ENCODE measurements at regions not wholly inside any gene's neighbourhood (a gene's known extent, or its start where the extent isn't known, plus 50 kb on each side); places are given as distances from the start of the nearest gene placed in this dataset.

DNA sequence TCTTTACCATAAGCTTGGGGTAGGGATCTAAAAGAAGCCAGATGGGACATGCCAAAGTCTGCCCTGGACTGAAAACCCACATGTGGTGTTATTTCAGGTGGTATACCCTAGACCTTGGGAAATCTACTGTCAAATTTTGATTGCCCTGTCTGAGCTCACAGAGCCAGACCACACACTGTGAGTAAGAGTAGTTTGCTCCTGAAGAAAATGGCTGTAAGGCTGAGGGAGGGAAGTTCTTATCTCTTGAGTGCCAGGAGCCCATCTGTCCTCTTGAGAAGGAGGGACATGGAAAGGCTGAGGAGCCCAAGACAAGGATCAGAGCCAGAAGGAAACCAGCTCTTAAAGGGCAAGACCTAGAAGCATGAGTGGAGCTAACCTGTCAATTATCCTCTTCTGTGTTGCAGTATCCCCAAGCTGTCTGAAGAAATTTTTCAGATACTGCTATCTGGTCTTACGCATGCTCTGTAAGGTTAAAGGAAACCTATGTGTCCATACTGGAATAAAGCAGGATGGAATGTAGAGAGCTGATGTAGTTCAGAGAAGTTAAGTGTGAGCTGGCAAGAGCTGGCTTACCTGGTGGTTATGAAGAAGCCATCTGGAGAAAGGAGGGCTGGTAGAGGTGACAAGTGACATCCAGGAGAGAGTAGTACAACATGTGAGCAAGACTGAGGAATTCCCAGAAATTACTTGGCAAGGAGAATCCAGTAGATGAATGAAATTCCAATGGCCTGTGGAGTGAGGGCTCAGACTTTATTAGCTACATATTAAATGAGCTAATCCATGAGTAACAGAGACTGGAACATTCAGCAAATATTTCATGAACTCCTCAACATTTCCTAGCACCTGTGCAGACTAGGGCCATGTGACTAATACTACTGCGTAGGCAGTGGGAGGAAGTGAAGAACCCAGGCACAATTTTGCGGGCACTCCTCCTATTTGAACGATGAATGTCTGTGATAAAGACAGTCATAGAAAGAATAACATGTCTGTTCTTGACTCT, 389.1 kb upstream of the KIF2A start:
- DNase-seq: no peak

- no peak for DNase-seq
These were observed 387.4 kb upstream of the KIF2A start for GRCh38 chr5:61918611-61919010.

- DNase-seq: no peak
These were observed 386.1 kb upstream of the KIF2A start for GRCh38 chr5:61919920-61920319.

GRCh38 chr5:61924251-61924650, 381.8 kb upstream of the KIF2A start:
- no peak for DNase-seq

- DNase-seq: no peak
These were observed 379.1 kb upstream of the KIF2A start for GRCh38 chr5:61926911-61927310.

DNA sequence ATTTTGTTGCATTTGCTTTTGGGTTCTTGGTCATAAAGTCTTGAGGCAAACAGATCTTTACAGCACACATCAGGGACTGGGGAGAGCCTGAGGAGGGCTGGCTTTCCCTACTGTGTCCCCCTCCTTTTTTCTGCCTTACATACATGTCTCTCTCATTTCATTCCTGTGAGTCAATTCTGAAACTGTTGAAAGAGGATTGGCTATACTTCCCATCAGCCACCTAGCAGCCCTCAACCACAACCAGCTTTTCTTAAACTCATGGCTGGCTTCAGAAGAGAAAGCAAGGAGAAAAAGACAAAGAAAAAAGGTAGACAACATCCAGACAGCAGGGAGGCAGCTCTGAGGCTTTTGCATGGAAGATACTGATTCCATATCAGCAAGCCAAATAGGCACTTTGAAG, 374.8 kb upstream of the KIF2A start:
- DNase-seq: no peak

DNA sequence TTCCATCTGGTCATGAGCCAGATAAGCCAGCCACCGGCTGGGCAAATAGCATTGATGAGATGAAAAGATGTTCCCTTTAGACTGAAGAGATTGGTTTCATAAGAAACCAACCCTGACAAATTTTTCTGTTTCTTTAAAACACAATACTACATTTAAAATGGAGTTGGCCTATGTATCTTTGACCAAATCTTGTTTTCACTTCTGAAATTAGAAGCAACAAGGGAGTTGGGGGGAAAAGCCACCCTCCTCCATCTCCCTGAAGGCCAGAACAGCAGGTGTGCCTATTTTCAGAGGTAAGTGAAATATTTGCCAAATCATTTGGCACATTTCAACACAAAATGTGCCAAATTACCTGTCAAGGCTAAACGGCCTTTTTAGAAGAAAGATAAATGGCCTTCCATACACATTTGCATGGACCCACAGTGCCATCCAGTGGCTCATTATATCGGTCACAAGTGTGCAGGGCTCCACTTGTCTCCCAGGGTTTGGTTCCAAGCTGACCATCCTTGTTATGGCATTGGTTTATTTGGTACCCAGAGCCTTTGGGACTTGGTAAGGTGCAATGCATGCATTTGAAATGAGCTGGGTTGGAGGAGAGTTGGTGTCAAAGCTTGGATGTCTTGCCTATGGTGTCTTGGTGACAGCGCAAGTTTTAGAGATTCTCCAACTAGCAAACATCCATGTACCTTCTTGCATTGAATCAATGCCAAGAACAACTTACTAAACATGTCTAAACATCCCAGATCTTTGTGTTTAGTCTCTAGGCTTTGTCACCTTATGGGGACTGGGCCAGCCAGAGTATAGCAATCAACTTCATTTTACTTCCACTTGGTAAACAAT, 372.0 kb upstream of the KIF2A start:
- peak; percentile 59 for DNase-seq

DNA sequence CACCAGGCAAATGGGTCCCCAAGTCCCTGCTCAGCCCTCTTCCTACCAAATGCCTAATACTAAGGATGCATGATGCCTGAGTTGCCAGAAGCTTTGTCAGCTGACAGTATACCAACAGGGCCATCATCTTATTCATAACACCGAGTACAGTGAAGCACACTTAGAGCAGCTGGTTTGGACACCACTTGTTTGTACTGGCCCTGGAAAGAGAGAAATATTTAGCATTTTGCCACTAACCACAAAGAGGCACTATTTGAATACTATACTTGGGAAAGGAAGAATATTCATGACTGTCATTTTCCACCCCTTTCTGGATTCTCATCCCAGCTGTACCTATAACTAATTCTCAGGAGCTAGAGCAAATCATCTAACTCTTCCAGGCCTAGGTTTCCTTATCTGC, 364.4 kb upstream of the KIF2A start:
- no peak for DNase-seq

- no peak for DNase-seq
These were observed 363.4 kb upstream of the KIF2A start for GRCh38 chr5:61942462-61943049.

DNA sequence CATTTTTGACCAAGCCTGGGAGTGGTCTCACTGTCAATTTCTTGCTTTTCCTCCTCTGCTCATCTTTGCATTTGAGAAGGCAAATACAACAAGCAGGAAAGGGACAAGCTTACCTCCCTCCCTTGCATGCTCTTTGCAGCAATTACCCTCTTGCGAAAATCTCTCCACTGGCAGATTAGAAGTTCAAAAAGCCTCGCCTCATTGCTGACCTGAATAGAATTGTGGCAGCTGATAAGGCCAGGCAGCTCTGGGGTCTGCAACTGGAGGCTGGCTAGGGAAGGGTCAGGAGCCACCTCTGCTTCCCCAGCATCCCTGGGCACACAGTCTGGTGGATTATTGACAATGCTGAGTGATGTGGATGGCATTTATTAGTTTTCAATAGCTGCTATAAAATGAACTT, 362.3 kb upstream of the KIF2A start:
- no peak for DNase-seq

DNA sequence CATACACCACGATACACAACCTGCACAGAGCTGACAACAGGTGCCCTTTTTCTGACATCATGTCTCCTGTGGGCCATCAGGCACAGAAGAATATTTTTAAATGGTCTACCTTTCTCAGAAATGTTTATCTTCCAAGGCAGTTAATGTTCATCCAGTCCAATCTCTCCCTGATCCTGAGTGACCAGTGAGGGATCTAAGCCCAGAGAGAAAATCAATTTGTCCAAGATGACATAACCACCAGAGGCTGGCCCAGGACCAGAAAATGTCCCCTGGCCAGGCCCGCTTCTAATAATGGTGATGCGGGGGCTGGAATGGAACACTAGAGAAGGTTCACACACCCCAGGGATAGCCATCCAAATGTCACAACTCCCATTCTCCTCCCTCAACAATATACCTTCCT, 357.9 kb upstream of the KIF2A start:
- DNase-seq: no peak

DNA sequence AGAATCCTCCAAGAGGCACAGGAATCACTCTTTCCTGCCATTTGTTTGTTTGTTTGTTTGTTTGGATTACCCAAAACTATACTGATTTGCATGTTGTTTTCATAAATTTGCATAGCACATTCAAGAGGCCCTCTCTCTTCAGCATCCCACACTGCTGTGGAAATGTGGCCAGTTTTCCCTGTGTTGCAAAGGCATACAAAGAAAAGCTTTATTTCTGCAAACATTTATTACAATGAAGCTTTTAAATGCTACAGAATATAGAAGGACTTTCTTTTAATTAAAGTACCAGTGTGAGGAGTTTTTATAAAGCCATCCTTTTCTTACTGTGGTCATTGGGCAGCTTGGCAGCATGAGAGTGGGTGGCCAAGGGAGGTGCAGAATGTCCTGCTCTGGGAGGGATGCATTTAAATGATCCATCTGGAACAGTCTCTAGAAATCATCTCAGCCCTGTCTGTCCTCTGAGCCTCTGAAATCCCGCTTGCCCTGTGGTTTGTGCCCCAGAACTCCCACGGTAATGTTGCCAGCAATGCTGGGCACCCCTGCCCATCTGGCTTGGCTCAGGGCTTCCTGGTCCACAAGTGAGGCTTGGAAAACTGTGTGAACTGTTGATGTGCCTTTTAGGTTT, 356.8 kb upstream of the KIF2A start:
- DNase-seq: no peak

DNA sequence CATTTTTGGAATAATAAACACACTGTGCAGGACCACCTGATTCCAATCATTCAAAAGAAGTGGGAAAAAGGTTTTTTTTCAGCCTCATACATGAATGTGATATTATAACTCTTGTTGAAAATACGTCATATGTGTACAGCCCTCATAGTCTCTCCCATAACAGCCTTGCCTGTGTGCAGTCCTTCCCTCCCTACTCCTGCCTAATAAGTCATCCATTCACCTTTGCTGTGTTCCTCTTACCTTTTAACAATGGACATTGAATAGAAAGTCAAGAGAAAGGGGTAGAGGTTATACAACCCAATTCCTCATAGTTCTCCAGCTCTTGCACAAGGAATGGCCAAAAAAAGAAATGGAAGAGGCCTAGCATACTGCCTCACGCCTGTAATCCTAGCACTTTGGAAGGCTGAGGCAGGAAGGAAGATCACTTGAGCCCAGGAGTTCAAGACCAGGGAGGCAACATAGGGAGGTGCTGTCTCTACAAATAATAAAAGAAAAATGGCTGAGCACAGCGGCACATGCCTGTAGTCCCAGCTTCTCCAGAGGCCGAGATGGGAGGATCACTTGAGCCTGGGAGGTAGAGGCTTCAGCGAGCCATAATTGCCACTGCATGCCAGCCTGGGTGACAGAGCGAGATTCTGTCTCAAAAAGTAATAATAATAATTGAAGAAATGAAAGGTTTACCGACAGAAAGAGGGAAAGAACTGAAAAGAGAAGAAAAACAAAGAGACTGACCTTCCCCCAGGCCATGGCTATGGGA, 356.1 kb upstream of the KIF2A start:
- no peak for DNase-seq

DNA sequence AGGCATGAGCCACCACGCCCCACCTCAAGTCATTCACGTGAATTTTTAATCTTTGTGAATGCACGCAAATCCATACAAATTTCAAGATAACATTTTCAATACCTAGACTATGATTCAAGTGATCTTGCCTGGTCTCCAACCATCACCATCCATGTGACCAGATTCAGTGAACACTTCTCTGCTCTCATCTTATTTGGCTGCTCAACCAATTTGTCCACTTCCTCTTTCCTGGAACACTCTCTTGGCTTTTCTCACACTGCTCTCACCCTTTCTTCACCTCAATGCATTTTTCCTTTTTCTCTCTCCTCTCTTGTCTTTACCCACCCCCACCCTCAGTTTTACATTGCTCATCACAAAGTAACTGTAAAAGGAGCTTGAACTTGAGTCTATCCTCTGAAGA, 354.7 kb upstream of the KIF2A start:
- no peak for DNase-seq

- DNase-seq: no peak
These were observed 352.1 kb upstream of the KIF2A start for GRCh38 chr5:61953913-61954312.

- DNase-seq: no peak
These were observed 341.8 kb upstream of the KIF2A start for GRCh38 chr5:61964201-61964600.

DNA sequence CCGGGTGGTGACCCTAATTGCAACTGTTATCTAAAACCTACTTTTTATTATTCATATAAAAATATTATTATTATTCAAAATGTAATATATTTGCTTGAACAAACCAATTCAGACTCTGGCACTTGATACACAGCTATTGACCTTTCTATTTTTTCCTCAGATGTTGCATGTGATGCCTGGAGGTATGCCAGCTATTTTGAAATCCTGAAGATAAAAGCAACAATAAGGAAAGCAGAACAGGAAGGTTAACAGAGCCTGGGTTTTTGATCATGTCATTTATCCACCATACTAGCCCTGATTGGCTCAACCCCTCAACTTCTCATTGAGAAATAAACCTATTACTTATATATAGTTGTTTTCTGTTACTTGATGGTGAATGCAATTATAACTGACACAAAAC, 340.9 kb upstream of the KIF2A start:
- DNase-seq: no peak

DNA sequence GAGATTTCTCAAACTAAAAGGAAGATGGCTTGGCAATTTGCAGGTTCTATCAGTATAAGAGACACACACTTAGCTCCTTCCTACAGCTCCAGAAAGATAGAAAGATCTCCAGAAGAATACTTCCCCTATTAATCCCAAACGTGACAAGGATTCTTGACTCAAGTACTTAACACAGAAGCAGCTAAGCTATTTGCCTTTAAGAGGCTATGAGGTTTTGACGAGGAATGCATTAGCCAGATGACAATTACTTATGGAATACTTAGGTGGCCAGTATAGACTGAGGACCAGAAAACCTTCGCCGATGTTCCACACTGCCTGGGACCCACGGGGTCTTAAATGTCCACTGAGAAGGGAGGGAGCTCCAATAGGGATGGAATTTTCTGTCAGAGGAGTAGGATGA, 340.5 kb upstream of the KIF2A start:
- DNase-seq: no peak

- no peak for DNase-seq
These were observed 339.6 kb upstream of the KIF2A start for GRCh38 chr5:61966296-61966955.

DNA sequence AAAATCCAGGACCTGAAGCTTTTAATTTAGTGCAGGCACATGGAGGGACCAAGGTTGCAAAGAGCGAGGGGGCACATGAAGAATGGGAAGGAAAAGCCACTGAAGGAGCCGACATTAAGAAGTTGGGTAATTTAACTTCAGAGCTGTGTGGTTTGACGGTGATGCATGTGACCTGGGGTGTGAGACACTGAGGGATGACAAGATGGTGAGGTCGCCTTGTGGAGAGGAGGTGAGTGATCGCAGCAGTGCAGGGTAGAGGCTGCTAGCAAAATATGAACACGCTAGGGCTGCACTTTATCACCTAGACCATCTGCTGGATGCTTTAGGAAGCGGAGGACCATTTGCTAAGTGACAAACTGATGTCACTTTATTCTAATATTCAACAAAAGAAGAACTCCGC, 339.0 kb upstream of the KIF2A start:
- no peak for DNase-seq

GRCh38 chr5:61967681-61968080, 338.3 kb upstream of the KIF2A start:
- DNase-seq: no peak

- no peak for DNase-seq
These were observed 336.7 kb upstream of the KIF2A start for GRCh38 chr5:61969347-61969746.
